Sigmoid colon (tissue), 6 donors: ENCODE measurements at regions not wholly inside any gene's neighbourhood (a gene's known extent, or its start where the extent isn't known, plus 50 kb on each side); places are given as distances from the start of the nearest gene placed in this dataset.

ENCODE experiments used
- DNase-seq: peaks from one replicate; pipeline ENCODE4 v3.0.0-alpha.2; 2019
- H3K27ac ChIP-seq, 4 donors: fragments of 200-600 bp; sonication (generic); one replicate each; pipeline ENCODE4 v1.5.1; 2016 to 2019; ENCODE audit warnings: mild to moderate bottlenecking in 1 of 4
- H3K27me3 ChIP-seq, 3 donors: fragments of 200-600 bp; sonication (generic); one replicate each; pipeline ENCODE4 v1.5.1; 2019; ENCODE audit warnings: mild to moderate bottlenecking in 1 of 3
- H3K36me3 ChIP-seq, 4 donors: fragments of 200-600 bp; sonication (generic); one replicate each; pipeline ENCODE4 v1.5.1; 2016 to 2019
- H3K4me1 ChIP-seq, 4 donors: fragments of 200-600 bp; sonication (generic); one replicate each; pipeline ENCODE4 v1.5.1; 2017 to 2019
- H3K4me3 ChIP-seq, 4 donors: fragments of 200-600 bp; sonication (generic); one replicate each; pipeline ENCODE4 v1.5.1; 2017 to 2019; ENCODE audit warnings: mild to moderate bottlenecking in 2 of 4, moderate library complexity in 1 of 4
- H3K9me3 ChIP-seq, 4 donors: fragments of 200-600 bp in 3 of 4; sonication (generic) in 3 of 4; one replicate each; pipeline versions ENCODE4 v1.5.1 to v1.6.1; 2013 to 2019
- CTCF ChIP-seq, 4 experiments: fragments of 450-650 bp in 3 of 4; fragments of 200-600 bp in 1 of 4; IDR thresholded peaks; one replicate each; pipeline ENCODE4 v1.5.1; 2016 to 2019; ENCODE audit warnings: antibody characterized with exemption in 4 of 4, mild to moderate bottlenecking in 3 of 4, moderate library complexity in 2 of 4
- EP300 ChIP-seq, 4 donors: sonication (generic); formaldehyde crosslinking; IDR thresholded peaks; one replicate each; pipeline ENCODE4 v1.6.1; 2017; ENCODE audit warnings: antibody characterized with exemption in 4 of 4
- POLR2A ChIP-seq, 2 donors: fragments of 450-650 bp; IDR thresholded peaks; one replicate each; pipeline ENCODE4 v1.6.1; 2016; ENCODE audit warnings: antibody characterized with exemption in 2 of 2, mild to moderate bottlenecking in 2 of 2, moderate library complexity in 2 of 2
- POLR2AphosphoS5 ChIP-seq, 4 donors: sonication (generic); formaldehyde crosslinking; IDR thresholded peaks; one replicate each; pipeline ENCODE4 v1.6.1; 2017; ENCODE audit warnings: antibody characterized with exemption in 4 of 4
- WGBS, 2 donors: extraction: QIAGEN DNeasy Blood & Tissue Kit; methylation state at CpG; one replicate each; pipeline ENCODE4 v1.1.7; 2013; 5-methylcytosine and 5-hydroxymethylcytosine counted together
- intact Hi-C: fragments of 100-400 bp; cut with DNase I; formaldehyde crosslinking; loops from one replicate; pipeline ENCODE4 v1.15.1; 2023
- donor health status: healthy with polysubstance abuse.
- donor health status: healthy.

- 44 to 62% methylated on average over 21 of the region's 21 CpGs for WGBS, 2 donors
- no peak for TF ChIP-seq CTCF (IDR thresholded peaks at IDR 0.05)
- no peak for TF ChIP-seq EP300 (IDR thresholded peaks at IDR 0.05)
- no peak for TF ChIP-seq POLR2A (IDR thresholded peaks at IDR 0.05)
- no peak for TF ChIP-seq POLR2AphosphoS5 (IDR thresholded peaks at IDR 0.05)
- Histone ChIP-seq H3K27ac (no peak overlapping the region), H3K27me3 (no peaks in the 10 kb centered on the region), H3K4me3 (no peak overlapping the region), H3K4me1 (peaks cover 0 to 35% (median 26%) of the 10 kb centered on the region in 4 donors), H3K36me3 (no peaks in the 10 kb centered on the region), H3K9me3 (no peaks in the 10 kb centered on the region)
- intact Hi-C loops: no loop called here
- DNase-seq: no peak
Measured at GRCh38 chr17:77304746-77305473, 164.1 kb downstream of the SEC14L1 start.

GRCh38 chr17:77306048-77306789, 165.4 kb downstream of the SEC14L1 start:
- Histone ChIP-seq H3K4me3 (no peak overlapping the region), H3K36me3 (no peaks in the 10 kb centered on the region), H3K4me1 (peaks cover 0 to 40% (median 27%) of the 10 kb centered on the region in 4 donors), H3K9me3 (no peaks in the 10 kb centered on the region), H3K27ac (no peak overlapping the region), H3K27me3 (no peaks in the 10 kb centered on the region)
- DNase-seq: no peak
- intact Hi-C loops: no loop called here
- TF ChIP-seq POLR2A (IDR thresholded peaks at IDR 0.05): no peak
- TF ChIP-seq CTCF (IDR thresholded peaks at IDR 0.05): no peak
- TF ChIP-seq POLR2AphosphoS5 (IDR thresholded peaks at IDR 0.05): no peak
- TF ChIP-seq EP300 (IDR thresholded peaks at IDR 0.05): no peak
- 82 to 90% methylated on average over 13 of the region's 13 CpGs for WGBS, 2 donors

- no peak for TF ChIP-seq CTCF (IDR thresholded peaks at IDR 0.05)
- intact Hi-C loops: no loop called here
- no peaks in the 10 kb centered on the region for H3K9me3 ChIP-seq
- WGBS, 2 donors: 43 to 80% methylated on average over 18 of the region's 18 CpGs
- no peak overlapping the region for H3K4me3 ChIP-seq
- H3K27ac ChIP-seq: peak overlapping the region in 1 of 4 donors; percentile 92
- H3K36me3 ChIP-seq: no peaks in the 10 kb centered on the region
- DNase-seq: no peak
- peaks cover 0 to 40% (median 27%) of the 10 kb centered on the region in 4 donors for H3K4me1 ChIP-seq
- H3K27me3 ChIP-seq: no peaks in the 10 kb centered on the region
Measured at GRCh38 chr17:77306790-77307478, 166.2 kb downstream of the SEC14L1 start.

GRCh38 chr17:77307479-77308198, 166.9 kb downstream of the SEC14L1 start:
- no peak for TF ChIP-seq EP300 (IDR thresholded peaks at IDR 0.05)
- TF ChIP-seq CTCF (IDR thresholded peaks at IDR 0.05): no peak
- no peak for TF ChIP-seq POLR2AphosphoS5 (IDR thresholded peaks at IDR 0.05)
- no peak for TF ChIP-seq POLR2A (IDR thresholded peaks at IDR 0.05)
- DNase-seq: no peak
- Histone ChIP-seq H3K4me1 (peaks cover 0 to 47% (median 33%) of the 10 kb centered on the region in 4 donors), H3K36me3 (no peaks in the 10 kb centered on the region), H3K9me3 (no peaks in the 10 kb centered on the region), H3K4me3 (no peak overlapping the region), H3K27me3 (no peaks in the 10 kb centered on the region), H3K27ac (peak overlapping the region in 2 of 4 donors; percentile 83 to 92)
- WGBS, 2 donors: 82 to 83% methylated on average over 12 of the region's 12 CpGs
- intact Hi-C loops: no loop called here
